OCI-LY7 (cell line): ENCODE measurements at regions not wholly inside any gene's neighbourhood (a gene's known extent, or its start where the extent isn't known, plus 50 kb on each side); places are given as distances from the start of the nearest gene placed in this dataset.

Experiments used
- BruUV-seq: library from RNA; stranded (reverse); fragments of 400-500 nt; replicated peaks from 2 replicates; lab custom pipeline; 2021; lab: Mats Ljungman, UMichigan
- CTCF ChIA-PET: fragments of 300-600 bp; sonication (Branson Sonifier 250); formaldehyde crosslinking; loops from one replicate; lab custom pipeline; 2022; ENCODE audit warnings: antibody characterized with exemption; ENCODE audit not compliant: unreplicated experiment; lab: Charles Lee
- POLR2A ChIA-PET: fragments of 300-600 bp; sonication (Branson Sonifier 250); formaldehyde crosslinking; loops from one replicate; lab custom pipeline; 2022; ENCODE audit warnings: antibody characterized with exemption; lab: Charles Lee
- DNase-seq: peaks from one replicate; pipeline ENCODE4 v3.0.0-alpha.2; 2015; ENCODE audit warnings: low spot score
- H2AFZ ChIP-seq: fragments of 200-600 bp; sonication (generic), shearing (Covaris generic); 2 replicates; pipeline ENCODE4 v1.6.1; 2014; ENCODE audit warnings: mild to moderate bottlenecking, antibody characterized with exemption, low read length, moderate library complexity
- H3K27ac ChIP-seq: fragments of 200-600 bp; sonication (generic); 2 replicates; pipeline ENCODE4 v1.5.1; 2014; ENCODE audit warnings: mixed run types, low read depth, mild to moderate bottlenecking, moderate library complexity, low read length, inconsistent platforms; ENCODE audit not compliant: poor library complexity, severe bottlenecking
- H3K36me3 ChIP-seq: fragments of 200-600 bp; sonication (generic); 2 replicates; pipeline ENCODE4 v1.6.1; 2014; ENCODE audit warnings: mild to moderate bottlenecking, antibody characterized with exemption, low read length, moderate library complexity, mixed read lengths; ENCODE audit not compliant: insufficient read depth
- H3K4me1 ChIP-seq: fragments of 200-600 bp; sonication (generic); 2 replicates; pipeline ENCODE4 v1.5.1; 2014; ENCODE audit warnings: mild to moderate bottlenecking, low read length; ENCODE audit not compliant: insufficient read depth, poor library complexity, severe bottlenecking
- H3K4me2 ChIP-seq: fragments of 200-600 bp; sonication (generic); 2 replicates; pipeline ENCODE4 v1.6.1; 2014; ENCODE audit warnings: mild to moderate bottlenecking, low read length
- H3K4me3 ChIP-seq: fragments of 200-600 bp; sonication (generic); 2 replicates; pipeline ENCODE4 v1.5.1; 2014; ENCODE audit warnings: mild to moderate bottlenecking, low read depth, low read length; ENCODE audit not compliant: poor library complexity, severe bottlenecking
- H3K79me2 ChIP-seq: fragments of 200-600 bp; sonication (generic); 2 replicates; pipeline ENCODE4 v1.6.1; 2016; ENCODE audit warnings: low read depth, mild to moderate bottlenecking, low read length, moderate library complexity, mixed read lengths; ENCODE audit not compliant: insufficient read depth
- H3K9me2 ChIP-seq: fragments of 200-600 bp; sonication (generic); 2 replicates; pipeline ENCODE4 v1.6.1; 2016; ENCODE audit warnings: mild to moderate bottlenecking, low read length, mixed read lengths; ENCODE audit not compliant: insufficient read depth
- H3K9me3 ChIP-seq: fragments of 200-600 bp; sonication (generic); 2 replicates; pipeline ENCODE4 v1.6.1; 2014; ENCODE audit warnings: mild to moderate bottlenecking, mixed run types, low read length, mixed read lengths
- H4K20me1 ChIP-seq: fragments of 200-600 bp; sonication (generic); 2 replicates; pipeline ENCODE4 v1.6.1; 2014; ENCODE audit warnings: mild to moderate bottlenecking, antibody characterized with exemption, low read length, moderate library complexity, mixed read lengths; ENCODE audit not compliant: insufficient read depth
- EZH2phosphoT487 ChIP-seq: fragments of 200-600 bp; sonication (generic); IDR thresholded peaks from 2 replicates; pipeline ENCODE4 v1.6.1; 2018; ENCODE audit warnings: low read depth, borderline replicate concordance, mild to moderate bottlenecking, mixed run types, antibody characterized with exemption, low read length, moderate library complexity, mixed read lengths
- intact Hi-C: fragments of 100-400 bp; cut with micrococcal nuclease; formaldehyde crosslinking; loops from one replicate; pipeline ENCODE4 v1.10.0; 2022; ENCODE audit not compliant: unreplicated experiment
- TF ChIP-seq, protein P1 (sequence below): fragments of 200-600 bp; sonication (generic); conservative IDR thresholded peaks from 2 replicates; pipeline ENCODE4 v1.5.1; 2014; ENCODE audit warnings: mild to moderate bottlenecking, antibody characterized with exemption, low read length, moderate library complexity, mixed read lengths

- Histone ChIP-seq H3K4me1 (no peaks in the 10 kb centered on the region), H3K36me3 (no peaks in the 10 kb centered on the region), H3K27ac (no peak overlapping the region), H2AFZ (no peak overlapping the region), H3K4me2 (no peak overlapping the region), H3K79me2 (no peaks in the 10 kb centered on the region), H4K20me1 (no peaks in the 10 kb centered on the region), H3K9me2 (no peaks in the 10 kb centered on the region), H3K9me3 (no peaks in the 10 kb centered on the region), H3K4me3 (no peak overlapping the region)
- CTCF ChIA-PET = no interaction called here
- TF ChIP-seq, protein P1, sequence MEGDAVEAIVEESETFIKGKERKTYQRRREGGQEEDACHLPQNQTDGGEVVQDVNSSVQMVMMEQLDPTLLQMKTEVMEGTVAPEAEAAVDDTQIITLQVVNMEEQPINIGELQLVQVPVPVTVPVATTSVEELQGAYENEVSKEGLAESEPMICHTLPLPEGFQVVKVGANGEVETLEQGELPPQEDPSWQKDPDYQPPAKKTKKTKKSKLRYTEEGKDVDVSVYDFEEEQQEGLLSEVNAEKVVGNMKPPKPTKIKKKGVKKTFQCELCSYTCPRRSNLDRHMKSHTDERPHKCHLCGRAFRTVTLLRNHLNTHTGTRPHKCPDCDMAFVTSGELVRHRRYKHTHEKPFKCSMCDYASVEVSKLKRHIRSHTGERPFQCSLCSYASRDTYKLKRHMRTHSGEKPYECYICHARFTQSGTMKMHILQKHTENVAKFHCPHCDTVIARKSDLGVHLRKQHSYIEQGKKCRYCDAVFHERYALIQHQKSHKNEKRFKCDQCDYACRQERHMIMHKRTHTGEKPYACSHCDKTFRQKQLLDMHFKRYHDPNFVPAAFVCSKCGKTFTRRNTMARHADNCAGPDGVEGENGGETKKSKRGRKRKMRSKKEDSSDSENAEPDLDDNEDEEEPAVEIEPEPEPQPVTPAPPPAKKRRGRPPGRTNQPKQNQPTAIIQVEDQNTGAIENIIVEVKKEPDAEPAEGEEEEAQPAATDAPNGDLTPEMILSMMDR = no peak
- no peak for TF ChIP-seq EZH2phosphoT487
- intact Hi-C loops = no loop called here
- POLR2A ChIA-PET = interaction anchor here (0.8 to 1.5 kb wide), 2 partner anchors 8 to 18 kb away, joined by 3 to 4 read pairs; no protein-coding TSS in a partner anchor
- BruUV-seq = no TSS peak
- no peak for DNase-seq
These were observed 1518.2 kb upstream of the PCDH20 start for GRCh38 chr13:62933809-62934208.

GRCh38 chr13:62932256-62932883, 1516.7 kb upstream of the PCDH20 start:
- intact Hi-C loops = no loop called here
- Histone ChIP-seq H3K4me1 (no peaks in the 10 kb centered on the region), H3K79me2 (no peaks in the 10 kb centered on the region), H3K36me3 (no peaks in the 10 kb centered on the region), H3K9me3 (no peaks in the 10 kb centered on the region), H3K4me3 (no peak overlapping the region), H3K9me2 (no peaks in the 10 kb centered on the region), H2AFZ (no peak overlapping the region), H4K20me1 (no peaks in the 10 kb centered on the region), H3K4me2 (no peak overlapping the region), H3K27ac (no peak overlapping the region)
- TF ChIP-seq, protein P1 = no peak
- no peak for TF ChIP-seq EZH2phosphoT487
- no TSS peak for BruUV-seq
- POLR2A ChIA-PET = interaction anchor here (1.5 kb wide), 1 partner anchor 10 kb away, joined by 4 read pairs; no protein-coding TSS in a partner anchor
- CTCF ChIA-PET = no interaction called here
- DNase-seq = no peak

GRCh38 chr13:62931853-62932252, 1516.2 kb upstream of the PCDH20 start:
- BruUV-seq = no TSS peak
- no peaks in the 10 kb centered on the region for H3K79me2 ChIP-seq
- no peaks in the 10 kb centered on the region for H3K4me1 ChIP-seq
- no peak for TF ChIP-seq EZH2phosphoT487
- DNase-seq = no peak
- no peaks in the 10 kb centered on the region for H4K20me1 ChIP-seq
- CTCF ChIA-PET = no interaction called here
- POLR2A ChIA-PET = no interaction called here
- no peak overlapping the region for H3K4me2 ChIP-seq
- H2AFZ ChIP-seq = no peak overlapping the region
- intact Hi-C loops = no loop called here
- no peaks in the 10 kb centered on the region for H3K9me3 ChIP-seq
- H3K4me3 ChIP-seq = no peak overlapping the region
- H3K27ac ChIP-seq = no peak overlapping the region
- no peaks in the 10 kb centered on the region for H3K9me2 ChIP-seq
- H3K36me3 ChIP-seq = no peaks in the 10 kb centered on the region
